ENCODE measurements at regions not wholly inside any gene's neighbourhood (a gene's known extent, or its start where the extent isn't known, plus 50 kb on each side); places are given as distances from the start of the nearest gene placed in this dataset.

DNA sequence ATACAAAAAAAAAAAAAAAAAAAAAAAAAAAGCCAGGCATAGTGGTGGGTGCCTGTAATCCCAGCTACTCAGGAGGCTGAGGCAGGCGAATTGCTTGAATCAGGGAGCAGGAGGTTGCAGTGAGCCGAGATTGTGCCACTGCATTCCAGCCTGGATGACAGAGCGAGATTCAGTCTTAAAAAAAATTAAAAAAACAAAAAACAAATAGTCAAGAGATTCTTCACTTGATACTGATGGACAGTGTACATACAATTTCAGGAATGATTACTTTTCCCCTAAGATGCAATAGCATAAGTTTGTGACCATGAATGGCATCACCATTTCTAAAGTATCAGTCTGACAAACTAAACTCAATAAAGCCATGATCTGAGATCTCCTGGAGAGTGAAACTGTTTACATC lies 60.8 kb upstream of the IVNS1ABP start:
- TF ChIP-seq, protein P1, sequence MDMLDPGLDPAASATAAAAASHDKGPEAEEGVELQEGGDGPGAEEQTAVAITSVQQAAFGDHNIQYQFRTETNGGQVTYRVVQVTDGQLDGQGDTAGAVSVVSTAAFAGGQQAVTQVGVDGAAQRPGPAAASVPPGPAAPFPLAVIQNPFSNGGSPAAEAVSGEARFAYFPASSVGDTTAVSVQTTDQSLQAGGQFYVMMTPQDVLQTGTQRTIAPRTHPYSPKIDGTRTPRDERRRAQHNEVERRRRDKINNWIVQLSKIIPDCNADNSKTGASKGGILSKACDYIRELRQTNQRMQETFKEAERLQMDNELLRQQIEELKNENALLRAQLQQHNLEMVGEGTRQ (IDR thresholded peaks at IDR 0.05), result no peak
- TF ChIP-seq EP300 (IDR thresholded peaks at IDR 0.05), result no peak
- no peak for TF ChIP-seq SREBF2 (IDR thresholded peaks at IDR 0.05)
